ENCODE measurements at regions not wholly inside any gene's neighbourhood (a gene's known extent, or its start where the extent isn't known, plus 50 kb on each side); places are given as distances from the start of the nearest gene placed in this dataset.
"Not testable (repeated sequence)": the region's sequence is repeated elsewhere in the genome, so short reads cannot be mapped to it uniquely, and the experiment has no call there.

DNA sequence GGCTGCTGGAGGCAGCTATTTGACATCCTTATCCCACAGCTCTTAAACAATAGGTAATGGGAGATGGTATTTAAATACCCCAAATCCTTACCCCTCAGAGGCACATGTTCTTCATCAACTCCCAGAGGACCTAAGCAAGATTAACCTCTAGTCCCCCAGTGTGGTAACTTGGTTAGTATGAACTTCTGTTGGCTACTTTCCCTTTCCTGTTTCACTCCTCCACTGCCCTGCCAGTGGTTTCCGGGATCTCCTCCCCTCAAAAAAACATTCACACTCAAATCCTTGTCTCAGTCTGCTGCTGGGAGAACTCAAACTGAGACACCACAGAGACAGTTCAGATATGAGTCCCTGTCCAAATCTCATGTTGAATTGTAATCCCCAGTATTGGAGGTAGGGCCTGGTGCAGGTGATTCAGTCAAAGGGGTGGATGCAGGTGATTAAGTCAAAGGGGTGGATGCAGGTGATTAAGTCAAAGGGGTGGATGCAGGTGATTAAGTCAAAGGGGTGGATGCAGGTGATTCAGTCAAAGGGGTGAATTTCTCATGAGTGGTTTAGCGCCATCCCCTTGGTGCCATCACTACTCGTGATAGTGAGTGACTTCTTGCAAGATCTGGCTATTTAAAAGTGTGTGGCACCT lies 335.0 kb upstream of the CTNNB1 start:
- no peak for DNase-seq

DNA sequence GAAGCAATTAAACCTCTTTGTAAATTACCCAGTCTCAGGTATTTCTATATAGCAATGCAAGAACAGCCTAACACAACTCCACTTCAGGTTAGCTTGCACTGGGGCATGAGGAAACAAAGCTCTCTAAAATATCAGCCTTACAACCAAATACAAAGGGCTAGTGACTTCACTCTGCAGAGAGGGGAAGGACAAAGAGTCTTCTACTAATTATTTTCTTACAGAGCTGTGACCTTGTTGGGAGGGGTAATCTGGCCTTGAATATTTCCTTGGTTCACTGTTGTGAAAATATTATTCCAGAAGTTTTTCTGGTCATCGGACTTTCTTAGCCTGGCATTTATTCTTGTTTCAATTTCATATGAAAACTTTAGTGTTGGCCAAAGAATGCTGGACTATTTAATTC lies 334.4 kb upstream of the CTNNB1 start:
- no peak for DNase-seq

DNA sequence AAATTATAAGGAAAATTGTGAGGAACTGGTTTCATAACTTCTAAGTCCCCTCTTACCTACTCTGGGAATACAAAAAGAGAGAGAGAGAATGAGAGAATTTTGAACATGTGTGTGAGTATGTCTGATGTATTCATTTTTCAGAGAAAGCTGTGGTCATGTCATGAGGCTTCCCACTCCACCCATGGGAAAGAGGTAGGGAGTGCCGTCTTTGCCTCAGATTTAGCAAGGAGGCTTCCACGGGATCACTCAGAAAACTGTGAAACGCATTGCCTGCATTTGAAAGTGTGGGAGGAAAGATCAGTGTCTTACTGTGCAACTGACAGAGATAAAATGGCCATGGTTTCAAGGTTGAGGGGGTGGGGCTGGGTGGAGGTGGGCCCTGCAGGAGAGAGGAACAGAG lies 331.5 kb upstream of the CTNNB1 start:
- DNase-seq, result no peak

DNA sequence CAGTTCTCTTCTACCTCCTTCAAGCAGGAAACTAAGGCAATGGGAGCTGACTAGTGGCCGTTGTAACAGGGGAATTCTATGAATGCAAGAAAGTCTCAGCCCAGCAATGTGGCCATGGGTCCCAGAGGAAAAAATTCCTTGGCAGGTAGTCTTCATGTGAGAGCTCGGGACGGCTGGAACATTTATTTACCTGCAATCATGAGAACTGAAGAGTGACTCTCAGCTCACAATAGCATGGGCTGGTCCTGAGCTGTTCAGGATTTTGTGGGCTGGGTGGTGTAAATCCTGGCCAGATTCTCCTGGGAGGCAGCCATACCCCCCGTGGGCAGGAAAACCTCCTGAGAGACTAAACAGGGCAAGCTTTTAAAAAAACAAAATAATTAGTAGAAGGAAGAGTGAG lies 330.3 kb upstream of the CTNNB1 start:
- DNase-seq, result no peak

DNA sequence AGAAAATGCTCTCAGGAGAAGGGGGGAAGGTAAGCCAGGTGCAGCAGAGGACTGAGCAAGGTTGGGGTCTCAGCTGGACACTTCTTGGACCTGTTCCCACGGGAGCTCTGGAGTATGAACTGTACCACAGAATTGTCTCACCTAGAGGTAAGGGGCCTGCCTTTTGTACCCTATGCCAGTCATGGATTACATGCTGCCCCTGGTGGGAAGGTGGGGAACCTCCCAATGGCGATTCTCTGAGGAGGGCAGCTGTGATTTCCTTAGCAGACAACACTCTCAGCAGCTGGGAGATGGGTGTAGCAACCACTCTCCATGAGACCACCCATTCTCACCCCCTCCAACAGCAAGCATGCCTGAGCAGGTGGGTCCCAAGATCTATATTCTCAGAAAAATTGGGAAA lies 329.4 kb upstream of the CTNNB1 start:
- DNase-seq, result no peak

DNA sequence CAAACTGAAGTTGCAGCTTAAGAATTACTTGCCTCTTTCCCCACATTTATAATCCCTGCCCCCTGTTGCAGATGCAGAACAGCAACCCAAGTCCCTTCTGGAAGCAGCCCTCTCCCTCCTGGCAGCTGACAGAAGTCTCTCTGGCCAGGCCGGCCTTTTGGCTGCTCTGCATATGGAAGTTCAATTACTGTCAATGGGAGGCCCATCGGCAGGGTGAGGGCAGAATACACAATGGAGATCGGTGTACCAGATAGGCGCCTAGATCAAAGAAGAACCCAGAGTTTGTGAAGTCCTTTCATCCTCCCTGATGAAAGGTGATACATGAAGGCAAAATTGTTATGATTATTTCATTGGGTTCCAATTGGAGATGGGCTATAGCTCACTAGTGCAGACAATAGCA lies 327.9 kb upstream of the CTNNB1 start:
- no peak for DNase-seq

DNA sequence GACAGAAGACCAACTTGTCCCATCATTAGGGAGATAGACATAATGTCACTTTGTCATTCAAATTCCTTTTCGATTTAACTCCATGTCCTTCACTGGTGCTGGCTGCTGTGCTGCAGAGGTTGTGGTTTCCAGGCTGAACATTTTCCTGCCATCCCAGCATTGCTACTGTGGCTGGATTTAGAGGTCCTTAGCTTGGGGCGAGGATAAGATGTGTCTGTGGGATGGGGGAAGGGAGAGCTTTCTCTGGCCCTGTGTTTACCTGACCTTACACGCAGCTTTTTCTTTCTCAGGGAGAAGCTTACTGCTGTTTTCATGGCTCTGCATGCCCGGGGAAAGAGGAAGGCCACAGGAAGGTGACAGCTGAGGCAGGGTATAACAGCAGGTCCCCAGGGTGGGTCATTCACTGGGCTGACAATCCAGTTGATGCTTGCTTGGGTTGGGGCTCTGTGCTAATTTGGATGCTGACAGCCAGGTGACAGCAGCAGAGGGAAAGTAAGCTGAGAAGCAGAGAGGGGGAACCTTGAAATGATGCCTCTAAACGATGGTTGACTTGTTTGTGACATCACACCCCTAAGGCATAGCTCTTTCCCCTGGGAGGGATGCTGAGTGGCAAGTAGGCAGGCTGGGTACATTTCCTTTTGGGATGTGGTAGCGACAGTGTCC lies 326.9 kb upstream of the CTNNB1 start:
- no peak for DNase-seq

DNA sequence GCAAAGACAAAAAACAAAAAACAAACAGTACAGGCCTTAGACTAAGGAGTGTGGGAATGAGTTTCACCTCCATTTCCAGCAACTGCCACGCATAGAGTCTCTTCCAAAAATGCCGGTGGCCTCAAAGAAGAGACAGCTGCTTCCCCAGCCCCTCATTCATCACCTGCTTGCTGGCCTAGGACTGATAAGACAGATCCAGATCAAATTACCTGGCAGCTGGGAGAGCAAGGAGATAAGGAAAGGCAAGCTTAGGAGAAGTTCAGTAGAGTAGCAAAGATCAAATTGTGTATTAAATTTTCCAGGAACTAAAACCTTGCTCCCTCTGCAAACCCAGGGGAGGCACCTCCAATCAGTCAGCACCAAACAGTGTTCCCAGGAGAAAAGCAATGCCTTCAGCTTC lies 325.8 kb upstream of the CTNNB1 start:
- no peak for DNase-seq

DNA sequence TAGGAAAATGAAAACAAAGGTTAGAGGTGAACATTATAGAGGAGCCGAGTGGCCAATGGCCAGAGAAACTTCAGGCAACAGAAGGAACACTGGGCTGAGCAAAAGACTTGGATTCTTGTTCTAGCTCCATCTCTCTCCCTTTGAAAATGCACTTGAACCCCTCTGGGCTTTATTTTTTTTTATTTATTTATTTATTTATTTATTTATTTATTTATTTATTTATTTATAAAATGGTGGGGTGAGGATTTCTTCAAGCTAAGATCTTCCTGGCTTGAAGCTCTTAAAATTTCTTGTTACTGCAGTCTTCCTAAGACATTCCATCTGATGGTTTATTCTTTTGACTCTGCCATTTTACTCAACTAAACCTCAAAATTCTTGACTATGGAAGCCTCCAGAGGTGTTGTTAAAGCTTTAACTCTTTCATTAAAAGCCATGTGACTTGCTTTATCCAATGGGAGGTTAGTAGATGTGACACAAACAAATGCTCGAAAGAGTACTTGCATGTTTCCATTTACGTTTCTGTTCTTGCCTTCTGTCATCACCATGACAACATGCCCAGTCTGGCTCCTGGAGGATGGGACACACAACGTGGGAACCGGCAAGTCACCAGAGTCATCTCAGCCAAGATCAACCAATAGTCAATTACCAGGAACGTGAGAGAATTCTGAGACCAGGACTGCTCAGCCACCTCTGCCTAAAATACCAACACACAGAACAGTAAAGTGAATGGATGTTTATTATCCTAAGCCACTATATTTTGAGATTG lies 325.2 kb upstream of the CTNNB1 start:
- DNase-seq, result no peak

DNA sequence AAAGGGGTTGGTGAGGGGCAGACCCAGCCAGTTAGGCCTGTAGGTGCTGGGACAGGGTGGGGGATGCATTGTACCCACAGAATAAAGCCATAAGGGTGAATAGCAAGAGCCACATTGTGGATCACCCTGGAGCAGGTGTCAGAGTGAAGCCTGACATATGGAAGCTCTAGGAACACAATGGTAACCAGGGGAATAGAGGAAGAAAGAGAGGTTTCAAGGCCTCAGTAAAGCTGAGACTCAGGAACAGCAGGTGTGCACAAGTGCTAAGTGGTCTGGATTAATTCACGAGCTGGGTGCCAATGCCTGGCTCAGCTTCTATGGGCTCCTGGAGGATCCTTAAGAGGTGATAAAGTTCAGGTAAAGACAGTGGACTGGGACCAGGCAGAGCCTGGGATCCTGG lies 323.7 kb upstream of the CTNNB1 start:
- no peak for DNase-seq

DNA sequence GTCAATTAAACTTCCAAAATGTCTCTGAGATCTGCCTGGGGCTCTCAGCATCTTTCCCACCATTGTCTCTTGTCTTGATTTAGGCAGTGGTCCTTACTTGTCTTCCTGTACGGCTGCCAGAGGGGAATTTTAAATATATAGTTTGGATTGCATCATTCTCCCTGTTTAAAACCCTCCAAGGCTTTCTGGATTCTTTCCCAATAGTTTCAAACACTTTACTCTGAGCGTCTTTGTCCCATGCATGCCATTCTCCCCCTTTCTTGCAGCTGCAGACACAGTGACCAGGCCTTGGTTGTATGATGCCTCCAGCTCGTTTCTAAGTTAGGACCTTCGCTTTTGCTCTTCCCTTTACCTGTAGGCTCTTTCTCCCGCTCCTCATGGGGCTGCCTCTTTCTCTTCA lies 323.3 kb upstream of the CTNNB1 start:
- no peak for DNase-seq

DNA sequence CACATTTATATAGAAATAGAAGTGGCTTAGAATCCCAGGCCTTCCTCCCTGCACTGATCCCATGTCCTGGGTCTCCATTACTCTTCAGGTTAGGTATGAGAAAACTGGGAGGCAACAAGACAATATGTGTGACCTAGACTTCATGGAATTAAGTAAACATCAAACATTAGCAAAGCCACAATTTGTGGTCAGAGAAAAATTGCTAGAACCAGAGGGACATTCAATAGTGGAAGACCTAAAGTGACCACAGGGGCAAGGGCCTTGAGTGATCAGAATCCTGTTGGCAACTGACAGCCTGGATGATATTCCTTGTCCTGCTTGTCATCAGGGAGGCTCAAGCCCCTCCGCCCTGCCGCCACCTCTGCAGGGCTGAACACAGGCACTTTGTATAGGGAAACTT lies 322.8 kb upstream of the CTNNB1 start:
- DNase-seq, result no peak

DNA sequence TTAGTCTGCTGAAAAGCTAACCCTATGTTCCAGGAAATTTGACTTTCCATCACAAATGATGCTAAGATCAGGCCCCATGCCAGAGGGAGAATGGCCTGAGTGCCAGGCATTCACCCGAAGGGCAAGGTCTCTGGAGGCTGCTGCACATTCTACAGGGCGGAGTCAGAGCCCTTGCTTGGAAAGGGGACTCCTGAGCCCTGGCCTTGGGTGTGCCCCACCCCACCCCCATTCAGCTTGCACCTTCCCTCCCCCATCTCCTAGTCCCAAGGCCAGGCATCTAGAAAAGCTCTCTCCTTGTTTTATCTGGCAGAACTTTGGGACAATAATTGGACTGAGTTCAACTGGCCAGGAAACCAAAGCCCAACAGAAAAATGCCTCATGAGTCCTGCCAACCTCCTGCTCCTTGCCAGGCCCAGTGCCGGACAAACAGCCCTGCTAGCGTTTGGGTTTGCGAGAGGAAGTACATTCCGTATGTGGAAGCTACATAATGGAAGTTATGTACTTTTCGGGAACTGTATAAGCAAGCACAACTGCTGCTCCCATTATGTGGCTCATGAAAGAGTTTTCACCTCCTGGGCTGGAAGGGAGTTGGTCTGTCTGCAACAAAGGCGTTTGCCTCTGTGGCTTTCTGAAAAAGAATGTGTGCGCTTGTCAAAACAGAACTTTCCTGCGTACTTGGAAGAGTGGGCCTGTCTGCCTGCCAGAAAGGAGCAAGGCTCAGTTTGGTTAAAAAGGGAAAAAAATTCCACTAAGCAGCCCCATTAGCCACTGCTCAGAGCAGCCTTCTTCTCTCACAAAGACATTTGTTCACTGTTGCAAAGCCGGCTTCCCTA lies 321.5 kb upstream of the CTNNB1 start:
- no peak for DNase-seq

DNA sequence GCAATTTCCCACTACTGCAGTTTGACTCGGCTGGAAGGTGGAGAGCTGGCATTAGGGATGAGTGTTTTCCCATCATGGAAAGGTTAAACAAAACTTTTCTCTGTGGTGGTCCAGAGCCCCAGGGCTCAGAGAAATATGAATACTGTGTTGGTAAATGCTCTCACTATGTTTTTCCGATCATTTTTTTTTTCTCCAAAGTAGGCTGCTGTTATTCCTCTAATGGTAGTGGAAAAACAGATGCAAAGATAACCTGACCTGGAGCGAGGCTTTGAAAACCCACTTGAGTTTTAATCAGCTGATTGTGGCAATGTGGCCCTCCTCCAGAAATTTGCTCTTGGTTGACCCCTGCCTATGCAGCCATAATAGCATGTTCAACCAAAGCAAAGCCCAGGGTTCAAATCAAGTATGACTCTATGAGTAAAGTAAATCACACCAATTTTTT lies 320.8 kb upstream of the CTNNB1 start:
- DNase-seq, result no peak

DNA sequence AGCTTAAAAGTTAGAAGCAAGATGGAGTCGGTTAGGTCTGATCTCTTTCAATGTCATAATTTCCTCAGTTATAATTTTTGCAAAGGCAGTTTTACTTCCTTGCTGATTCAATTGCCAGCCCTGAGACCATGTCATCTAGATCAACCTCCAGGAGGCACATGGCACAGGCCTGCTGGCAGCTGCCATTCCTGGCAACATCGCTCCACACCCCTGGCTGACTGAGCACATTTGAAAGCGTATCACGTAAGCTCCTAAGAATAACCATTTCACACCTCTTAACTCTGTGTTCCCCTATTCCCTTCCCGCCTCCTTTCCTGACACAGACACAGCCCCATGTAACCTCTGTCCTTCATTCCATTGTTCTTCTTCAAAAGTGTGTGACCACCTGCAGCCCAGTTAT lies 313.9 kb upstream of the CTNNB1 start:
- DNase-seq, result no peak

DNA sequence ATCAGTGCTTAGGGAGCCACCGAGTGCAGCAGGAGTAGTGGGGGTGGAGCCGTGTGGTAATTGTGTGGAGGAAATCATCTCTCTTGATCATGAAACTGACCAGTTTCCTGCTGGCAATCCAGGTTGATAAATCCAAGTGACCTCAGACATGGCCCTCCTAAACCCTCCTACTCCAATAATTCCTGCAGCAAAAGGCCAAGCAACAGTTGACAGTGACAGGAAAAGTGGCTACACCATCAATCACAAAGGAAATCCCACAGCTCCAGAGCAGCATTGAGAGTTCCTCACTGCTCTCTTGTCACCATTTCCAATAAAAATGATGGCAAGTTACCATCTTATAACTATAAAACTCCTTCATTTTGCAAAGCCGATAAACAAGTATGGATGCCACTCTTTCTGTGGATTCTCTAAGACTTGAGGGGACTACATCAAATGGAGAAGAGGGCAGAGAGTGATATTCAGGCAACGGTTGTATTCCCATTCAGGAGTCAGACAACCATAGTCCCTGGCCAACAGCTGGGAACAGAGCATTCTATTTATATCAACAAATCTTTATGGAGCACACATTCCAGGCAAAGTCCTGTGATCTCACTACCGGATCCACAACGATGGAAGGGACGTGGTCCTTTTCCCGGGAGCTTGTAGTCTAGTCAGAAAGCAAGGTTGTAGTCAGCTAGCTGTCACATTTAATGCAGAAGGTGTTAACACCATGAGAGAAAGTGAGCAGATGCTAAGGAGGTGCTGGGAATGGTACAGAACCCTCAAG lies 312.5 kb upstream of the CTNNB1 start:
- no peak for DNase-seq

DNA sequence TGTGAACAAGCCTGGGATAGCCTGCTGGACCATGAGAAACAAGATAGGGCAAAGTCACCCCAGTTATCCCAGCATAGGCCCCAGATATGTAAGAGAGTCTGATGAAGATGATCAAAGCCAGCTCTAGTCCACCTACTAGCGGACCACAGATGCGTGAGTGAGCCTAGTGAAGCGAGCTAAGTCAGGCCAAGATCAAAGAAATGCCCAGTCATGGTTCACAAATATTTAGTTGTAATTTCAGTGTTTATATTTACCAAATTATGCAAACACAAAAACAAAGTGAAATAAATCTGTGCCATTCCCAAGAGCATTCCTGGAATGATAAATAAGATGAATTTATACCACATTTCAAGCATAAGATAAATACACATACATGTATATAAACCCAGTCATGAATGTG lies 308.1 kb upstream of the CTNNB1 start:
- DNase-seq, result no peak

DNA sequence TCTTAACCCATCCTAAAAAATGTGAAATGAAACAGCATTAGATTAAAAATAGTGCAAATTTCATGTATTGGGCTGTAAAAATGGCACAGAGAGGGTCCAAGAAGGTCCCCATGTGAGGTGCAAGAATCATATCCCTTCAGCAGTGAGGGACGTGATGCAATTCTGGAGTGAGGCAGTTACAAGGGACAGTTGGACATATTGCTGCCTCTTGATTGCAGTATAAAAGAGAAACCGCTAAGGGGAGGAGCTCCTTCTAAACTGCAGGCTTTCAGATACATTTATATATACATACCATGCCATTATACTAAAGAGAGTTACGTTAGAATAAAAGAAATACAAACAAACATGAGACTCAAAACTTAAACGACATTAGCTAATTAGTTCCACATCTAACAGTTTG lies 304.2 kb upstream of the CTNNB1 start:
- no peak for DNase-seq

DNA sequence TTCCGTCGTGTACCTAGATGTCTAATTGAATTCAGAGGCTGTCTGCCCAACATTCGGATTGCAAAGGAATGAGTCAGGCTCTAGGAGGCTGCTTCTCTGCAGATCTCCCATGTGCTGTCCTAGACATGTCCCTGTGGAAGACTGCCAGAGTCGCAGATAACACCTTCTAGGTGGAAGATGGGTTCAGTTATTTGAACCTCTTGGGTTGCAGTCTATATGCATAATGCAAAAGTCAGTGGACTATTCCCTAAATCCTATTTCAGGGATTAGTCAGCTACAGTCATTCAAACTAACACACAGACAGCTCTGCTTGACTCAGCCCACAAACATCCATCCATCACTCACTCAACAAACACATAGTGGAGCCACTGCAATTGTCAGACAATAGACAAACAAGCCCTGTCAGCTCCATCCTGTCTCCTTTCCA lies 300.0 kb upstream of the CTNNB1 start:
- no peak for DNase-seq

DNA sequence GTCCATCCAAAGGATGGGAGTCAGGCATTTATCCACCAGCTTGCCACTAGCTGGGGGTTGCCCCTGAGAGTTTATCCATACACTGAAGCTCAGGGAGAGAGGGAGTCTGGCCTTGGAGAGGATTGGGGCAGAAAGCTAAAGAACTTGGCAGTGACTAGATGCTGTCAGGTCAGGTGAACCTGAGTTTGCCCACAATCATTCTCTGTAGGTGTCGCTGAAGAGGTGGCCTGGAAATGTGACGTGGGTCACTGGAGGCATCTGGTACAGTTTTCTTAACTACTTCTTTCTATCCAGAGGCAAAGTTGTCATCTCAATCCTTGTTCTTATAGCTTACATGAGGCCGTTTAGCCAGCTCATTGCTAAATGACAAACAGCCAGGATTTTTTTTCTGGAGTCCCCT lies 298.0 kb upstream of the CTNNB1 start:
- DNase-seq, result no peak

DNA sequence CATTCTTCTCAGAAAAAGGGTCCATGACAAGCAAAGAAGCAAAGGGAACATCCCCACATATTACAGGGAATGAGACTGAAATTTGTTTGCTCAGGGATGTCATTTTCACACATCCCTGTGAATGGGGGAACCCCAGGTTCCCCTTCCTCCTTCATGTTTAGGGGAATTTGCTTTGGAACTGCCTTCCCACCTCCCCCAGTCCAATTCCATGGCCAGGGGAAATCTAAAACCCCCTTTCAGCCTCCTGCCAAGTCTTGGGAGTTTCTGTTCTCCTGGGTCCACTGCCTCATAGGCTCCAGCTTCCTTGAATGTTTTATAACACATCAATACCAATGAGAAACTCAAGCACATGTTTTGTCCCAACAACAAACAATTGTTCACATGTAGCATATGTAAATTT lies 297.5 kb upstream of the CTNNB1 start:
- DNase-seq, result no peak

DNA sequence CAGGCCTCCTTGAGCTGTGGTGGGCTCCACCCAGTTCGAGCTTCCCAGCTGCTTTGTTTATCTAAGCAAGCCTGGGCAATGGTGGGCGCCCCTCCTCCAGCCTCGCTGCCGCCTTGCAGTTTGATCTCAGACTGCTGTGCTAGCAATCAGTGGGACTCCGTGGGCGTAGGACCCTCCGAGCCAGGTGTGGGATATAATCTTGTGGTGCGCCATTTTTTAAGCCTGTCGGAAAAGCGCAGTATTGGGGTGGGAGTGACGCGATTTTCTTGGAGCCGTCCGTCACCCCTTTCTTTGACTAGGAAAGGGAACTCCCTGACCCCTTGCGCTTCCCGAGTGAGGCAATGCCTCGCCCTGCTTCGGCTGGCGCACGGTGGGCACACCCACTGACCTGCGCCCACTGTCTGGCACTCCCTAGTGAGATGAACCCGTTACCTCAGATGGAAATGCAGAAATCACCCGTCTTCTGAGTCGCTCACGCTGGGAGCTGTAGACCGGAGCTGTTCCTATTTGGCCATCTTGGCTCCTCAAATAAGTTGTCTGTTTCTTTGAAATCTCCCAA lies 291.3 kb upstream of the CTNNB1 start:
- DNase-seq, result not testable (repeated sequence)
